ENCODE measurements at regions not wholly inside any gene's neighbourhood (a gene's known extent, or its start where the extent isn't known, plus 50 kb on each side); places are given as distances from the start of the nearest gene placed in this dataset.

- Histone ChIP-seq H3K36me3 (no peaks in the 10 kb centered on the region), H3K4me1 (no peaks in the 10 kb centered on the region), H3K27ac (no peak overlapping the region), H3K9me3 (no peaks in the 10 kb centered on the region), H3K27me3 (ENCODE audit: low read depth) (no peaks in the 10 kb centered on the region), H3K4me3 (no peak overlapping the region)
- no peak for DNase-seq
- intact Hi-C loops (cut with DNase I) = no loop called here
- no peak for TF ChIP-seq CTCF (IDR thresholded peaks at IDR 0.05)
- ATAC-seq = no peak
These were observed 431.2 kb downstream of the SH2D4B start for GRCh38 chr10:80968903-80969302.

GRCh38 chr10:80971461-80971860 is 433.8 kb downstream of the SH2D4B start:
- no peak overlapping the region for H3K4me3 ChIP-seq
- no peak for ATAC-seq
- no peak for DNase-seq
- H3K27me3 ChIP-seq (ENCODE audit: low read depth) = no peaks in the 10 kb centered on the region
- H3K36me3 ChIP-seq = no peaks in the 10 kb centered on the region
- intact Hi-C loops (cut with DNase I) = no loop called here
- TF ChIP-seq CTCF (IDR thresholded peaks at IDR 0.05) = no peak
- H3K4me1 ChIP-seq = no peaks in the 10 kb centered on the region
- no peaks in the 10 kb centered on the region for H3K9me3 ChIP-seq
- no peak overlapping the region for H3K27ac ChIP-seq

GRCh38 chr10:80976658-80977057 is 439.0 kb downstream of the SH2D4B start:
- DNase-seq (no peak), ATAC-seq (no peak)
- intact Hi-C loops (cut with DNase I) = no loop called here
- Histone ChIP-seq H3K4me3 (no peak overlapping the region), H3K4me1 (no peaks in the 10 kb centered on the region), H3K9me3 (no peaks in the 10 kb centered on the region), H3K36me3 (no peaks in the 10 kb centered on the region), H3K27ac (no peak overlapping the region), H3K27me3 (ENCODE audit: low read depth) (no peaks in the 10 kb centered on the region)
- TF ChIP-seq CTCF (IDR thresholded peaks at IDR 0.05) = no peak

- ATAC-seq = no peak
- H3K4me1 ChIP-seq = no peaks in the 10 kb centered on the region
These were observed 447.4 kb downstream of the SH2D4B start for GRCh38 chr10:80985102-80985501.

GRCh38 chr10:80986596-80986995 is 448.9 kb downstream of the SH2D4B start:
- Histone ChIP-seq H3K27ac (no peak overlapping the region), H3K4me3 (no peak overlapping the region), H3K9me3 (no peaks in the 10 kb centered on the region), H3K27me3 (ENCODE audit: low read depth) (no peaks in the 10 kb centered on the region), H3K4me1 (no peaks in the 10 kb centered on the region), H3K36me3 (no peaks in the 10 kb centered on the region)
- TF ChIP-seq CTCF (IDR thresholded peaks at IDR 0.05) = no peak
- intact Hi-C loops (cut with DNase I) = no loop called here
- DNase-seq = no peak
- ATAC-seq = no peak

More at GRCh38 chr10:80985102-80985501, 447.4 kb downstream of the SH2D4B start:
- DNase-seq = no peak
- no peaks in the 10 kb centered on the region for H3K36me3 ChIP-seq
- H3K4me3 ChIP-seq = no peak overlapping the region
- no peaks in the 10 kb centered on the region for H3K9me3 ChIP-seq
- no peaks in the 10 kb centered on the region for H3K27me3 ChIP-seq (ENCODE audit: low read depth)
- no peak overlapping the region for H3K27ac ChIP-seq
- intact Hi-C loops (cut with DNase I) = no loop called here
- no peak for TF ChIP-seq CTCF (IDR thresholded peaks at IDR 0.05)

GRCh38 chr10:80988755-80989154 is 451.1 kb downstream of the SH2D4B start:
- no peak overlapping the region for H3K4me3 ChIP-seq
- TF ChIP-seq CTCF (IDR thresholded peaks at IDR 0.05) = no peak
- DNase-seq (no peak), ATAC-seq (no peak)
- intact Hi-C loops (cut with DNase I) = no loop called here
- H3K36me3 ChIP-seq = no peaks in the 10 kb centered on the region
- no peaks in the 10 kb centered on the region for H3K27me3 ChIP-seq (ENCODE audit: low read depth)
- no peak overlapping the region for H3K27ac ChIP-seq
- no peaks in the 10 kb centered on the region for H3K4me1 ChIP-seq
- no peaks in the 10 kb centered on the region for H3K9me3 ChIP-seq

Data from lower lobe of right lung (tissue), 2 donors.